A549 (cell line): ENCODE measurements at regions not wholly inside any gene's neighbourhood (a gene's known extent, or its start where the extent isn't known, plus 50 kb on each side); places are given as distances from the start of the nearest gene placed in this dataset.

Source experiments
- CEBPB ChIP-seq, 2 experiments: fragments of >200 bp in 1 of 2; sonication (Bioruptor Twin) in 1 of 2; formaldehyde crosslinking in 1 of 2; IDR thresholded peaks; 2 replicates each; pipeline ENCODE4 v1.6.1; 2012 to 2016
- JUNB ChIP-seq: fragments of >200 bp; sonication (Bioruptor Twin); formaldehyde crosslinking; IDR thresholded peaks from 2 replicates; pipeline ENCODE4 v1.6.1; 2016
- MAFK ChIP-seq: fragments of 450-650 bp; IDR thresholded peaks from 2 replicates; pipeline ENCODE4 v1.6.1; 2014; ENCODE audit not compliant: partially characterized antibody
- ZC3H11A ChIP-seq: fragments of 450-650 bp; IDR thresholded peaks from 2 replicates; pipeline ENCODE4 v1.6.1; 2014; ENCODE audit warnings: antibody characterized with exemption, mild to moderate bottlenecking
- TF ChIP-seq, protein P1 (sequence below): IDR thresholded peaks from 2 replicates; pipeline ENCODE4 v1.6.1; 2012
- TF ChIP-seq, protein P2 (sequence below): fragments of >200 bp; sonication (Bioruptor Twin); formaldehyde crosslinking; IDR thresholded peaks from 3 replicates; pipeline ENCODE4 v1.5.1; 2016

DNA sequence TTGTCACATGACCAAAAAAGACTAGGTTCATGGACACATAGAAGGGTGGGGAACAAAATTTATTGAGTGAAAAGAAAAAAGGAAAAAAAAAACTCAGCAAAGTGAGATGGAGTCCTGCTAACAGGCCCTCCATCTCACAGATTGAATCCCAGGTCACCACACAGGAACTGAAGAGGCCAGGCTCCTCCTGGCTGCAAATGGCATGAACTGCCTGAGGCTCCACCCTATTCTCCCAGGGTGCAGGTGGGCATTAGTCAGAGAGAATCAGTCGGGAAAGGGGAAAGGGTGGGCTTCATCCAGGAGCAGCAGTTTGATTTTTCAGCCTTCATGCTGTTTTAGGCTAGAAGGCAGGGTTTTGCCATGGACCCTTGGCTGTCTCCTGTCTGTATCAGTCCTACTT, 128.5 kb upstream of the GRID2 start:
- TF ChIP-seq, protein P1, sequence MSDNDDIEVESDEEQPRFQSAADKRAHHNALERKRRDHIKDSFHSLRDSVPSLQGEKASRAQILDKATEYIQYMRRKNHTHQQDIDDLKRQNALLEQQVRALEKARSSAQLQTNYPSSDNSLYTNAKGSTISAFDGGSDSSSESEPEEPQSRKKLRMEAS: no peak
- TF ChIP-seq CEBPB (IDR thresholded peaks at IDR 0.05): no peak
- TF ChIP-seq, protein P2, sequence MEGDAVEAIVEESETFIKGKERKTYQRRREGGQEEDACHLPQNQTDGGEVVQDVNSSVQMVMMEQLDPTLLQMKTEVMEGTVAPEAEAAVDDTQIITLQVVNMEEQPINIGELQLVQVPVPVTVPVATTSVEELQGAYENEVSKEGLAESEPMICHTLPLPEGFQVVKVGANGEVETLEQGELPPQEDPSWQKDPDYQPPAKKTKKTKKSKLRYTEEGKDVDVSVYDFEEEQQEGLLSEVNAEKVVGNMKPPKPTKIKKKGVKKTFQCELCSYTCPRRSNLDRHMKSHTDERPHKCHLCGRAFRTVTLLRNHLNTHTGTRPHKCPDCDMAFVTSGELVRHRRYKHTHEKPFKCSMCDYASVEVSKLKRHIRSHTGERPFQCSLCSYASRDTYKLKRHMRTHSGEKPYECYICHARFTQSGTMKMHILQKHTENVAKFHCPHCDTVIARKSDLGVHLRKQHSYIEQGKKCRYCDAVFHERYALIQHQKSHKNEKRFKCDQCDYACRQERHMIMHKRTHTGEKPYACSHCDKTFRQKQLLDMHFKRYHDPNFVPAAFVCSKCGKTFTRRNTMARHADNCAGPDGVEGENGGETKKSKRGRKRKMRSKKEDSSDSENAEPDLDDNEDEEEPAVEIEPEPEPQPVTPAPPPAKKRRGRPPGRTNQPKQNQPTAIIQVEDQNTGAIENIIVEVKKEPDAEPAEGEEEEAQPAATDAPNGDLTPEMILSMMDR: no peak
- TF ChIP-seq MAFK: no peak
- no peak for TF ChIP-seq ZC3H11A
- TF ChIP-seq JUNB: no peak
